H1 (cell line): ENCODE measurements at regions not wholly inside any gene's neighbourhood (a gene's known extent, or its start where the extent isn't known, plus 50 kb on each side); places are given as distances from the start of the nearest gene placed in this dataset.

Source experiments
- BCL11A ChIP-seq, 2 experiments: IDR thresholded peaks; one replicate each; pipeline ENCODE4 v1.6.1; 2011; ENCODE audit warnings: low read depth in 2 of 2, low read length in 2 of 2, mild to moderate bottlenecking in 2 of 2
- CEBPB ChIP-seq: IDR thresholded peaks from 2 replicates; pipeline ENCODE4 v1.6.1; 2012; ENCODE audit warnings: low read depth, low read length
- CHD2 ChIP-seq: IDR thresholded peaks from 2 replicates; pipeline ENCODE4 v1.6.1; 2012; ENCODE audit warnings: low read length, improper control_type of control experiment
- SIX5 ChIP-seq: IDR thresholded peaks from 2 replicates; pipeline ENCODE4 v1.6.1; 2011; ENCODE audit warnings: mild to moderate bottlenecking, low read depth, low read length
- TCF12 ChIP-seq: IDR thresholded peaks from 2 replicates; pipeline ENCODE4 v1.6.1; 2011; ENCODE audit warnings: low read depth, mild to moderate bottlenecking, low read length
- TF ChIP-seq, protein P1 (sequence below): IDR thresholded peaks from 2 replicates; pipeline ENCODE4 v1.6.1; 2012; ENCODE audit warnings: low read length, inconsistent platforms

DNA sequence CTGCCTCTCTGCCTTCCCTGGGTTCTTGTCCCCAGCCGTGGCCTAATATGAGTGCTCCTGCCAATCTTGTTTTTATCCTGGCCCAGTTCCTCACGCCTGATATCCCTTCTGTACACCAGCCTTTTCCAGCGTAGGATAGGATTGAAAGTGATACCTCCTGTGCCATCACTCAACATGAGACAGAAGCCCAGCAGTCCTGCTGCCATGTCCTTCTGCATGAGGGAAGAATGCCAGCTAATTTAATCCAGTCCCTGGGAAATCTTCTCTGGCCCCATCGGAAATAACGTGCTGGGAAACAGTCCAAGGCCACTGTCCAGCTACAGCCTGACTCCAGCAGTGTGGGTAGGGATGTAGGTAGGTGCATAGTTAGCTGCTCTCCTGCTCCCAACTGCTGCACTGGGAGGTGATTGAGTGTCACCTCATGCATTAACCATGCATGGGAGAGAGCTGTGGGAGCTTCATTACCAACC lies 92.0 kb upstream of the TPM1 start (continued):
- TF ChIP-seq, protein P1, sequence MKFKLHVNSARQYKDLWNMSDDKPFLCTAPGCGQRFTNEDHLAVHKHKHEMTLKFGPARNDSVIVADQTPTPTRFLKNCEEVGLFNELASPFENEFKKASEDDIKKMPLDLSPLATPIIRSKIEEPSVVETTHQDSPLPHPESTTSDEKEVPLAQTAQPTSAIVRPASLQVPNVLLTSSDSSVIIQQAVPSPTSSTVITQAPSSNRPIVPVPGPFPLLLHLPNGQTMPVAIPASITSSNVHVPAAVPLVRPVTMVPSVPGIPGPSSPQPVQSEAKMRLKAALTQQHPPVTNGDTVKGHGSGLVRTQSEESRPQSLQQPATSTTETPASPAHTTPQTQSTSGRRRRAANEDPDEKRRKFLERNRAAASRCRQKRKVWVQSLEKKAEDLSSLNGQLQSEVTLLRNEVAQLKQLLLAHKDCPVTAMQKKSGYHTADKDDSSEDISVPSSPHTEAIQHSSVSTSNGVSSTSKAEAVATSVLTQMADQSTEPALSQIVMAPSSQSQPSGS: no peak
- TF ChIP-seq CHD2 (no peak), SIX5 (no peak), TCF12 (no peak), CEBPB (no peak), BCL11A (IDR thresholded peaks at IDR 0.05; ENCODE audit: low read depth in 2 of 2, low read length in 2 of 2) (no peak)
- TF ChIP-seq, all 59 proteins: peak for 0
